ENCODE measurements at regions not wholly inside any gene's neighbourhood (a gene's known extent, or its start where the extent isn't known, plus 50 kb on each side); places are given as distances from the start of the nearest gene placed in this dataset.
"Not testable (repeated sequence)": the region's sequence is repeated elsewhere in the genome, so short reads cannot be mapped to it uniquely, and the experiment has no call there.

- Histone ChIP-seq H3K4me3 (no peak overlapping the region), H3K27ac (no peak overlapping the region), H3K27me3 (no peaks in the 10 kb centered on the region), H3K4me1 (no peaks in the 10 kb centered on the region), H3K9me3 (no peaks in the 10 kb centered on the region), H3K36me3 (ENCODE audit: low read depth, missing control alignments) (no peaks in the 10 kb centered on the region)
- TF ChIP-seq CTCF (IDR thresholded peaks at IDR 0.05) (no peak), POLR2A (IDR thresholded peaks at IDR 0.05) (no peak)
- intact Hi-C loops (cut with DNase I; ENCODE audit: low total_unique reads): no loop called here
- WGBS, 2 donors: 64 to 77% methylated on average over 7 of the region's 7 CpGs
- DNase-seq: no peak
These were observed 183.6 kb downstream of the UTRN start for GRCh38 chr6:144468709-144469108.

GRCh38 chr6:144469144-144469575 lies 184.0 kb downstream of the UTRN start:
- Histone ChIP-seq H3K4me3 (no peak overlapping the region), H3K4me1 (no peaks in the 10 kb centered on the region), H3K9me3 (no peaks in the 10 kb centered on the region), H3K27ac (no peak overlapping the region), H3K36me3 (ENCODE audit: low read depth, missing control alignments) (no peaks in the 10 kb centered on the region), H3K27me3 (no peaks in the 10 kb centered on the region)
- TF ChIP-seq POLR2A (IDR thresholded peaks at IDR 0.05): no peak
- TF ChIP-seq CTCF (IDR thresholded peaks at IDR 0.05): no peak
- DNase-seq: no peak
- WGBS, 2 donors: 59 to 83% methylated on average over 1 of the region's 1 CpG
- intact Hi-C loops (cut with DNase I; ENCODE audit: low total_unique reads): no loop called here

GRCh38 chr6:144470201-144470600 lies 185.1 kb downstream of the UTRN start:
- H3K36me3 ChIP-seq (ENCODE audit: low read depth, missing control alignments); intact Hi-C loops (cut with DNase I; ENCODE audit: low total_unique reads); H3K27me3 ChIP-seq; H3K9me3 ChIP-seq; H3K4me3 ChIP-seq; H3K4me1 ChIP-seq; DNase-seq; H3K27ac ChIP-seq: not testable (repeated sequence)
- 67 to 93% methylated on average over 5 to 27 of the region's 27 CpGs for WGBS, 2 donors

- Histone ChIP-seq H3K4me1 (no peaks in the 10 kb centered on the region), H3K27ac (no peak overlapping the region), H3K27me3 (no peaks in the 10 kb centered on the region), H3K9me3 (no peaks in the 10 kb centered on the region), H3K36me3 (ENCODE audit: low read depth, missing control alignments) (no peaks in the 10 kb centered on the region), H3K4me3 (no peak overlapping the region)
- intact Hi-C loops (cut with DNase I; ENCODE audit: low total_unique reads): no loop called here
- DNase-seq: no peak
- 46 to 66% methylated on average over 3 of the region's 3 CpGs for WGBS, 2 donors
- no peak for TF ChIP-seq POLR2A (IDR thresholded peaks at IDR 0.05)
- TF ChIP-seq CTCF (IDR thresholded peaks at IDR 0.05): no peak
These were observed 186.9 kb downstream of the UTRN start for GRCh38 chr6:144471986-144472385.

- Histone ChIP-seq H3K27ac (no peak overlapping the region), H3K36me3 (ENCODE audit: low read depth, missing control alignments) (no peaks in the 10 kb centered on the region), H3K27me3 (no peaks in the 10 kb centered on the region), H3K9me3 (no peaks in the 10 kb centered on the region), H3K4me3 (no peak overlapping the region), H3K4me1 (no peaks in the 10 kb centered on the region)
- no peak for TF ChIP-seq POLR2A (IDR thresholded peaks at IDR 0.05)
- no peak for TF ChIP-seq CTCF (IDR thresholded peaks at IDR 0.05)
- DNase-seq: no peak
- intact Hi-C loops (cut with DNase I; ENCODE audit: low total_unique reads): no loop called here
- 85 to 89% methylated on average over 1 of the region's 1 CpG for WGBS, 2 donors
These were observed 189.2 kb downstream of the UTRN start for GRCh38 chr6:144474290-144474689.
